Lower leg skin (tissue), 4 donors: ENCODE measurements at regions not wholly inside any gene's neighbourhood (a gene's known extent, or its start where the extent isn't known, plus 50 kb on each side); places are given as distances from the start of the nearest gene placed in this dataset.

Experiments
- DNase-seq, 2 donors: peaks; one replicate each; pipeline ENCODE4 v3.0.0-alpha.2; 2019; ENCODE audit warnings: low spot score in 2 of 2
- H3K4me3 ChIP-seq: fragments of 200-600 bp; sonication (generic); 2 replicates; pipeline ENCODE4 v1.5.1; 2017; ENCODE audit warnings: mild to moderate bottlenecking, low read depth; ENCODE audit not compliant: poor library complexity, severe bottlenecking
- POLR2A ChIP-seq, 2 donors: fragments of 450-650 bp; IDR thresholded peaks; one replicate each; pipeline ENCODE4 v1.6.1; 2016 to 2017; ENCODE audit warnings: antibody characterized with exemption in 2 of 2, mild to moderate bottlenecking in 1 of 2, moderate library complexity in 1 of 2
- WGBS, 2 donors: methylation state at CpG; one replicate each; pipeline ENCODE4 v1.1.5; 2018; 5-methylcytosine and 5-hydroxymethylcytosine counted together
- intact Hi-C: fragments of 100-400 bp; cut with DNase I; formaldehyde crosslinking; loops from one replicate; pipeline ENCODE4 v1.15.0; 2023; ENCODE audit warnings: low total_unique reads
- TF ChIP-seq, protein P1 (sequence below), 3 donors: fragments of 450-650 bp; IDR thresholded peaks; one replicate each; pipeline ENCODE4 v1.5.1; 2016; ENCODE audit warnings: antibody characterized with exemption in 3 of 3, mild to moderate bottlenecking in 3 of 3, moderate library complexity in 2 of 3

GRCh38 chr5:117055517-117055916 is 480.9 kb upstream of the SEMA6A start:
- WGBS, 2 donors, result 79 to 81% methylated on average over 2 of the region's 2 CpGs
- DNase-seq, result no peak
- H3K4me3 ChIP-seq, result no peak overlapping the region
- no peak for TF ChIP-seq POLR2A (IDR thresholded peaks at IDR 0.05)
- TF ChIP-seq, protein P1, sequence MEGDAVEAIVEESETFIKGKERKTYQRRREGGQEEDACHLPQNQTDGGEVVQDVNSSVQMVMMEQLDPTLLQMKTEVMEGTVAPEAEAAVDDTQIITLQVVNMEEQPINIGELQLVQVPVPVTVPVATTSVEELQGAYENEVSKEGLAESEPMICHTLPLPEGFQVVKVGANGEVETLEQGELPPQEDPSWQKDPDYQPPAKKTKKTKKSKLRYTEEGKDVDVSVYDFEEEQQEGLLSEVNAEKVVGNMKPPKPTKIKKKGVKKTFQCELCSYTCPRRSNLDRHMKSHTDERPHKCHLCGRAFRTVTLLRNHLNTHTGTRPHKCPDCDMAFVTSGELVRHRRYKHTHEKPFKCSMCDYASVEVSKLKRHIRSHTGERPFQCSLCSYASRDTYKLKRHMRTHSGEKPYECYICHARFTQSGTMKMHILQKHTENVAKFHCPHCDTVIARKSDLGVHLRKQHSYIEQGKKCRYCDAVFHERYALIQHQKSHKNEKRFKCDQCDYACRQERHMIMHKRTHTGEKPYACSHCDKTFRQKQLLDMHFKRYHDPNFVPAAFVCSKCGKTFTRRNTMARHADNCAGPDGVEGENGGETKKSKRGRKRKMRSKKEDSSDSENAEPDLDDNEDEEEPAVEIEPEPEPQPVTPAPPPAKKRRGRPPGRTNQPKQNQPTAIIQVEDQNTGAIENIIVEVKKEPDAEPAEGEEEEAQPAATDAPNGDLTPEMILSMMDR (IDR thresholded peaks at IDR 0.05), result no peak
- intact Hi-C loops, result no loop called here

GRCh38 chr5:117054911-117055310 is 480.3 kb upstream of the SEMA6A start:
- TF ChIP-seq, protein P1 (IDR thresholded peaks at IDR 0.05), result no peak
- TF ChIP-seq POLR2A (IDR thresholded peaks at IDR 0.05), result no peak
- intact Hi-C loops, result no loop called here
- WGBS, 2 donors, result 65 to 71% methylated on average over 4 of the region's 4 CpGs
- no peak for DNase-seq
- H3K4me3 ChIP-seq, result no peak overlapping the region

DNA sequence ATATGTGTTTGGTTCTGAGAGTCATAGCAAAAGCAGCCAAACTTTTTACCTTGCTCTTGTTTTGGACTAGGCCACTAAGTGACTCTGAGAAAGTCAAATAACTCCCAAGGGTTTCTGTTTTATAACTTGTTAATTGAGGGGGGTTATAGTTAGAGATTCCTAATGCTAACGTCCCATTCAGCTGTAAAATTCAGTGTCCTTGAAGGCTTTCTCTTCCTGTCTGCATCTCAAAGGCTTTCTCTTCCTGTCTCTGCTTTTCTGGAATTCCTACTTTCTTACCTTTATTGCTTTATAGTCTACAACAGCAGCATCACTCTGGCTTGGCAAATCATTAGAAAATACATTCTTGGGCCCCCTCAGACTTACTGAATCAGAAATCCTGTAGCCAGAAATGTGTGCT is 479.5 kb upstream of the SEMA6A start:
- no peak for DNase-seq
- intact Hi-C loops, result no loop called here
- WGBS, 2 donors, result 61 to 67% methylated on average over 1 of the region's 1 CpG
- TF ChIP-seq, protein P1 (IDR thresholded peaks at IDR 0.05), result no peak
- TF ChIP-seq POLR2A (IDR thresholded peaks at IDR 0.05), result no peak
- H3K4me3 ChIP-seq, result no peak overlapping the region

GRCh38 chr5:117041926-117042595 is 467.4 kb upstream of the SEMA6A start:
- TF ChIP-seq, protein P1 (IDR thresholded peaks at IDR 0.05), result no peak
- TF ChIP-seq POLR2A (IDR thresholded peaks at IDR 0.05), result no peak
- DNase-seq, result no peak
- intact Hi-C loops, result no loop called here
- WGBS, 2 donors, result 68% methylated on average over 6 of the region's 6 CpGs
- H3K4me3 ChIP-seq, result no peak overlapping the region

- intact Hi-C loops, result no loop called here
- TF ChIP-seq, protein P1 (IDR thresholded peaks at IDR 0.05), result no peak
Measured at GRCh38 chr5:117039035-117039434, 464.4 kb upstream of the SEMA6A start.

DNA sequence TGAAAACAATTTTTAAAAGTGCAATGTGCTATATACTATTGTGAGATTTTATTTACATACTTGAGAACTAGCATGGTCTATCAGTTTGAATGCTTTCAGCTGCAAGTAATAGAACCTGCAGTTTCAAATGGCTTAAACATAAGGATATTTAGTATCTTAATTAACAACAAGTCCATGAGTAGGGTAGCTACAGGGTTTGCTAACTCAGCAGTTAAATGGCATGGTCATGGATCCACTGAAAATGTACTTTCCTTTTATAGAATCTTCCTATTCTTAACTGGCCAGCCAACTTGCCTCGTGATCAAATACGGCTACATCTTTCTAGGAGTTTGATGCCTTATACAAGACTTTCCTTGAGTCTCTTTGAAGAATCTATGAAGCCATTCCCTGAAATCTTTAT is 452.8 kb upstream of the SEMA6A start:
- TF ChIP-seq, protein P1 (IDR thresholded peaks at IDR 0.05), result no peak
- TF ChIP-seq POLR2A (IDR thresholded peaks at IDR 0.05), result no peak
- intact Hi-C loops, result no loop called here
- no peak overlapping the region for H3K4me3 ChIP-seq
- DNase-seq, result no peak
- WGBS, 2 donors, result 95 to 100% methylated on average over 2 of the region's 2 CpGs

More at GRCh38 chr5:117039035-117039434, 464.4 kb upstream of the SEMA6A start:
- DNase-seq, result no peak
- no peak overlapping the region for H3K4me3 ChIP-seq
